ENCODE measurements at regions not wholly inside any gene's neighbourhood (a gene's known extent, or its start where the extent isn't known, plus 50 kb on each side); places are given as distances from the start of the nearest gene placed in this dataset.

GRCh38 chr2:37561615-37562569 lies 109.5 kb downstream of the CDC42EP3 start:
- TF ChIP-seq EZH2 (IDR thresholded peaks at IDR 0.05; ENCODE audit: borderline replicate concordance, low read length) (no peak), CTCF (IDR thresholded peaks at IDR 0.05; ENCODE audit: low read length) (no peak)
- Histone ChIP-seq H3K9me2 (ENCODE audit: low read depth, low read length) (no peaks in the 10 kb centered on the region), H3K36me3 (ENCODE audit: insufficient read depth, low read length) (no peaks in the 10 kb centered on the region), H3K27me3 (ENCODE audit: insufficient read depth, low read length) (no peaks in the 10 kb centered on the region), H3K4me2 (ENCODE audit: low read length) (no peak overlapping the region), H3F3A (ENCODE audit: insufficient read depth, low read length) (no peaks in the 10 kb centered on the region), H3K9ac (ENCODE audit: low read length) (no peak overlapping the region), H3K9me3 (ENCODE audit: low read length) (no peaks in the 10 kb centered on the region), H3K4me1 (ENCODE audit: insufficient read depth, low read length, severe bottlenecking) (no peaks in the 10 kb centered on the region), H3K27ac (ENCODE audit: low read depth, low read length, poor library complexity, severe bottlenecking) (no peak overlapping the region), H3K4me3 (ENCODE audit: low read depth, low read length, poor library complexity, severe bottlenecking) (no peak overlapping the region), H2AFZ (ENCODE audit: low read length) (no peak overlapping the region), H4K20me1 (ENCODE audit: insufficient read depth, low read length) (no peaks in the 10 kb centered on the region), H3K79me2 (ENCODE audit: insufficient read depth, low read length) (no peaks in the 10 kb centered on the region)

DNA sequence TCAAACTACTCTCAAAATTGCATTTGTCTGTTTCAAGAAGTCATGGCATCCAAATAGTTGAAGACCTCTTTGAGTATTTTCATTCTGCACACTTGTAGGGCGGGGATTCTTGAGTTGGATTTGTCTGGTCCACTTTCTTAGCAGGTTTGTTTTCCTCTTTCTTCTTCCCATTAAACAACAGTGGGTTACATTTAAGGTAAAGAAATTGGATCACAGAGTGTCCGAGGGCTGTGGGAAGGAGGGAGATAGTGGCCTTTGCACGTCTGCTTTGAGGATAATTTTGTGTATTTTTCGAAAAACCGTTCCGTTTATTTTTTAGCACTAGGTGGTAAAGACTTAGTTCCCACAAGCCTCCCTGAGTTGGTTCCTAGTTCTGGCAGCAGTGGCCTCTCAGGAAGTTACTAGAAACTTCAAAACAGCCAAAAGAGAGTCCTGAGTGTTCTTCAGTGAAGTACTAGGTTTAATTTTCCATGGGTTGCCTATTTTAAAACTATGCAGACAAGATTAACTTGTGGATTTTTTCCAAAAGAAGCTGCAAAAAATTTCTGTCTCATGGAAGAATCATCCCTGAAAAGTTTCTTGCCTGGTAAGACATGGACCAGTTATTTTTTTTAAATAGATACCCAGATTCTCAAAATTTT lies 107.9 kb downstream of the CDC42EP3 start:
- no peaks in the 10 kb centered on the region for H4K20me1 ChIP-seq (ENCODE audit: insufficient read depth, low read length)
- no peak overlapping the region for H3K4me3 ChIP-seq (ENCODE audit: low read depth, low read length, poor library complexity, severe bottlenecking)
- no peak overlapping the region for H2AFZ ChIP-seq (ENCODE audit: low read length)
- no peaks in the 10 kb centered on the region for H3K9me2 ChIP-seq (ENCODE audit: low read depth, low read length)
- no peaks in the 10 kb centered on the region for H3K36me3 ChIP-seq (ENCODE audit: insufficient read depth, low read length)
- no peak for TF ChIP-seq EZH2 (IDR thresholded peaks at IDR 0.05; ENCODE audit: borderline replicate concordance, low read length)
- TF ChIP-seq CTCF (IDR thresholded peaks at IDR 0.05; ENCODE audit: low read length), result no peak
- H3K27ac ChIP-seq (ENCODE audit: low read depth, low read length, poor library complexity, severe bottlenecking), result no peak overlapping the region
- no peaks in the 10 kb centered on the region for H3F3A ChIP-seq (ENCODE audit: insufficient read depth, low read length)
- H3K4me1 ChIP-seq (ENCODE audit: insufficient read depth, low read length, severe bottlenecking), result no peaks in the 10 kb centered on the region
- H3K27me3 ChIP-seq (ENCODE audit: insufficient read depth, low read length), result no peaks in the 10 kb centered on the region
- no peak overlapping the region for H3K4me2 ChIP-seq (ENCODE audit: low read length)
- H3K9ac ChIP-seq (ENCODE audit: low read length), result no peak overlapping the region
- no peaks in the 10 kb centered on the region for H3K79me2 ChIP-seq (ENCODE audit: insufficient read depth, low read length)
- no peaks in the 10 kb centered on the region for H3K9me3 ChIP-seq (ENCODE audit: low read length)

DNA sequence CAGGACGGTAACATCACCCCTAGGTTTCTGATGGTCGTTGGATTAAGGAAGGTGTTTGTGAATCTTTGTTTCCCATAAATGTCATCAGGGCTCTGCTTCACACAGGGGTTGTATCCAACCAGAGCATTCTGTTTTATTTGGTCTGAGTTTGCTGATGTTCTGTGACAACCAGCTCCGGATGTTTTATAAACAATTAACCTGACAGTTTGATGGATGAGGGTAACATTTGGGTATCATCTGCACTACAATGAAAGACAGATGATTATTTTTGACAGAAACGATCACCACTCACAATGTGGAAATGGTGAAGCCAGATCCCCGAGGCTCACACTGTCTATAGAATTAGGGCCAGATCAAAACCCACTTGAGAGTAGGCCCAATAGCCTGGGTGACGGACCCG lies 107.1 kb downstream of the CDC42EP3 start:
- no peaks in the 10 kb centered on the region for H3F3A ChIP-seq (ENCODE audit: insufficient read depth, low read length)
- no peaks in the 10 kb centered on the region for H3K9me3 ChIP-seq (ENCODE audit: low read length)
- no peak overlapping the region for H3K9ac ChIP-seq (ENCODE audit: low read length)
- H3K9me2 ChIP-seq (ENCODE audit: low read depth, low read length), result no peaks in the 10 kb centered on the region
- no peaks in the 10 kb centered on the region for H3K27me3 ChIP-seq (ENCODE audit: insufficient read depth, low read length)
- no peaks in the 10 kb centered on the region for H4K20me1 ChIP-seq (ENCODE audit: insufficient read depth, low read length)
- H2AFZ ChIP-seq (ENCODE audit: low read length), result no peak overlapping the region
- no peak overlapping the region for H3K27ac ChIP-seq (ENCODE audit: low read depth, low read length, poor library complexity, severe bottlenecking)
- no peaks in the 10 kb centered on the region for H3K4me1 ChIP-seq (ENCODE audit: insufficient read depth, low read length, severe bottlenecking)
- TF ChIP-seq CTCF (IDR thresholded peaks at IDR 0.05; ENCODE audit: low read length) (no peak), EZH2 (IDR thresholded peaks at IDR 0.05; ENCODE audit: borderline replicate concordance, low read length) (no peak)
- H3K79me2 ChIP-seq (ENCODE audit: insufficient read depth, low read length), result no peaks in the 10 kb centered on the region
- H3K4me2 ChIP-seq (ENCODE audit: low read length), result no peak overlapping the region
- H3K4me3 ChIP-seq (ENCODE audit: low read depth, low read length, poor library complexity, severe bottlenecking), result no peak overlapping the region
- H3K36me3 ChIP-seq (ENCODE audit: insufficient read depth, low read length), result no peaks in the 10 kb centered on the region
